Smooth muscle cell (in vitro differentiated cells): ENCODE measurements at regions not wholly inside any gene's neighbourhood (a gene's known extent, or its start where the extent isn't known, plus 50 kb on each side); places are given as distances from the start of the nearest gene placed in this dataset.

Source experiments
- DNase-seq: peaks from one replicate; lab custom pipeline; 2025; ENCODE audit not compliant: unreplicated experiment; lab: John Stamatoyannopoulos, UW
- H2AFZ ChIP-seq: fragments of 200-600 bp; sonication (generic); 2 replicates; pipeline ENCODE4 v1.6.0; 2016; ENCODE audit warnings: antibody characterized with exemption, low read depth, mild to moderate bottlenecking
- H3F3A ChIP-seq: fragments of 200-600 bp; sonication (generic); 2 replicates; pipeline ENCODE4 v1.6.0; 2017; ENCODE audit warnings: antibody characterized with exemption, low read depth
- H3K27ac ChIP-seq: fragments of 200-600 bp; sonication (generic); 2 replicates; pipeline ENCODE4 v1.5.1; 2016; ENCODE audit warnings: low read depth, mild to moderate bottlenecking
- H3K27me3 ChIP-seq: fragments of 200-600 bp; sonication (generic); 2 replicates; pipeline ENCODE4 v1.6.1; 2016; ENCODE audit warnings: low read depth, mild to moderate bottlenecking
- H3K36me3 ChIP-seq: fragments of 200-600 bp; sonication (generic); 2 replicates; pipeline ENCODE4 v1.5.1; 2016; ENCODE audit warnings: low read depth
- H3K4me1 ChIP-seq: fragments of 200-600 bp; sonication (generic); 2 replicates; pipeline ENCODE4 v1.5.1; 2016; ENCODE audit warnings: low read depth
- H3K4me2 ChIP-seq: fragments of 200-600 bp; sonication (generic); 2 replicates; pipeline ENCODE4 v1.6.0; 2016; ENCODE audit warnings: mild to moderate bottlenecking
- H3K4me3 ChIP-seq: fragments of 200-600 bp; sonication (generic); 2 replicates; pipeline ENCODE4 v1.5.1; 2016; ENCODE audit warnings: mild to moderate bottlenecking
- H3K79me2 ChIP-seq: fragments of 200-600 bp; sonication (generic); 2 replicates; pipeline ENCODE4 v1.6.0; 2016; ENCODE audit warnings: low read depth, mild to moderate bottlenecking
- H3K9ac ChIP-seq: fragments of 200-600 bp; sonication (generic); 2 replicates; pipeline ENCODE4 v1.6.0; 2016; ENCODE audit warnings: low read depth
- H3K9me3 ChIP-seq: fragments of 200-600 bp; sonication (generic); replicated peaks from 2 replicates; pipeline ENCODE4 v1.5.1; 2016; ENCODE audit warnings: low read depth
- H4K20me1 ChIP-seq: fragments of 200-600 bp; sonication (generic); 2 replicates; pipeline ENCODE4 v1.6.0; 2016; ENCODE audit warnings: low read depth
- CTCF ChIP-seq: fragments of 200-600 bp; sonication (generic); IDR thresholded peaks from 2 replicates; pipeline ENCODE4 v1.5.1; 2017; ENCODE audit warnings: borderline replicate concordance, mild to moderate bottlenecking, antibody characterized with exemption; ENCODE audit not compliant: insufficient read depth, poor library complexity, severe bottlenecking
- WGBS: methylation state at CpG from one replicate; pipeline ENCODE4 v1.1.7; 2016; ENCODE audit warnings: low lambda C conversion rate; 5-methylcytosine and 5-hydroxymethylcytosine counted together

DNA sequence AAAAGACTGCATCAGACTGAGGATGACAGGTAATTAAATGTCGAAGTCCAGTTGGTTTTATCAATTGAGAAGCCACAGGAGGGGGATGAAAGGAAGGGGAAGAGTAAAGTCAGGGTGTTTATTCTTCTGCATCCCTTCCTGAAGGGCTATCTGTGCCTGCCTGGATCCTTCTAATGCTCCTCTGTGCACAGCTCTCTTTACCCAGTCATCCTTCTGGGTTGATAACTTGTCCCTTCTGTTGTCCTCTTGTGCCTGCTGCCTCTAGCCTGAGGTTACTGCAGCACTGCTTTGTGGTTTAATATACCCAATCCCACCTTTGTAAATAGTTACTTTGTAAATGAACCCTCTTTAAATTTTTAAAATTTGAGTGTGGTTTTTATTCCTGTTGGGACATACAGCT, 1127.3 kb downstream of the EPHA7 start:
- Histone ChIP-seq H3K4me3 (no peak overlapping the region), H3K27ac (no peak overlapping the region), H3K9me3 (no peaks in the 10 kb centered on the region), H3K9ac (no peak overlapping the region), H3K27me3 (no peaks in the 10 kb centered on the region), H3K4me2 (no peak overlapping the region), H3K36me3 (no peaks in the 10 kb centered on the region), H3K4me1 (no peaks in the 10 kb centered on the region), H4K20me1 (no peaks in the 10 kb centered on the region), H3F3A (peaks cover 3% of the 10 kb centered on the region), H2AFZ (peak overlapping the region; percentile 5), H3K79me2 (no peaks in the 10 kb centered on the region)
- 64% methylated on average over 1 of the region's 1 CpG for WGBS
- TF ChIP-seq CTCF = no peak
- no peak for DNase-seq

DNA sequence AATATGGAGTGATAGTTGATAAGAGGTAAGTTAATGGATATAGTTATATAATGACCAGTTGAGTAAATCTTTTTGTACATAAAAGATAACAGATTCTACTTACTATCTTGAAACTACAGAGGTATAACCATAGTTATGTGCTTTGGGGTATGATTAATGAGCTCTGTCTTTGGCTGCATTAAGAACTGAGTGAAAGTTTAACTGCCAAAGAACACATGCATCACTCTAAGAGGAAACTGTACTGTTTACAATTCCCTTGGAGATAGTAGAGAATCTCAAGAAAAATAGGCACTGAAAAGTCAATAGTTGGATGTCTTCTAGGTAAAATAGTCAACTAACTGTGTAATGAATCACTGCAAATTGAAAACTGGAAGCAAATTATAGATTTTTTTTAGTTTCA, 1129.5 kb downstream of the EPHA7 start:
- Histone ChIP-seq H3K9ac (no peak overlapping the region), H3K9me3 (no peaks in the 10 kb centered on the region)
- no peak for TF ChIP-seq CTCF

DNA sequence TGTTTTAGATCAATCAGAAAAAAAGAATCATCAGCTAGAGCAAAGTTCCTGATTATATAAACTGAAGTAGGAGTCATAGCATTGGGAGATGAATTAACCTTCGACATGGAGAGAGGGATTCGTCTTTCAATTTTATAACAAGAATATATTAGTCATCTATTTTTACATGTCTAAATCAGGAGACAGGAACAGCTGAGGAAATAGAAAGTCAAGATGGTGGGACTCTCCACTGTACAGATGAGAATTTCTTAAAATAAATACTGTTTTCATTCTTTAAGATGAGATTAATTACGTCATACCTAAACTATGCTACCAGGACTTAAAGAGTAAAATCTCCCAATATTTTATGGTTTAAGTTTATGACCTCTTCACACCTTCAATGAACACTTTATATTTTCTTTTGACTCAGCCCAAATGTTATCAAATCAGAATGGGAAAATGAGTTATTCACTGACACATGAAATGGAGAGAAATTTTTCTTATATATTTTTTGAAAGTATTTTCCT, 1137.7 kb downstream of the EPHA7 start:
- Histone ChIP-seq H3K27me3 (no peaks in the 10 kb centered on the region), H3K4me2 (no peak overlapping the region), H2AFZ (peak overlapping the region; percentile 34), H3K4me1 (no peaks in the 10 kb centered on the region), H3K9ac (no peak overlapping the region), H3K9me3 (no peaks in the 10 kb centered on the region), H3F3A (no peaks in the 10 kb centered on the region), H3K36me3 (no peaks in the 10 kb centered on the region), H4K20me1 (no peaks in the 10 kb centered on the region), H3K4me3 (no peak overlapping the region), H3K79me2 (no peaks in the 10 kb centered on the region), H3K27ac (no peak overlapping the region)
- DNase-seq = no peak
- TF ChIP-seq CTCF = no peak
- 59% methylated on average over 3 of the region's 3 CpGs for WGBS

More for the DNA sequence above, 1129.5 kb downstream of the EPHA7 start:
- Histone ChIP-seq H3K79me2 (no peaks in the 10 kb centered on the region), H3K4me3 (no peak overlapping the region), H3K27me3 (no peaks in the 10 kb centered on the region), H3K4me2 (no peak overlapping the region), H4K20me1 (no peaks in the 10 kb centered on the region), H3K27ac (no peak overlapping the region), H2AFZ (peak overlapping the region; percentile 73), H3K4me1 (no peaks in the 10 kb centered on the region), H3F3A (peaks cover 3% of the 10 kb centered on the region), H3K36me3 (no peaks in the 10 kb centered on the region)
- no peak for DNase-seq

DNA sequence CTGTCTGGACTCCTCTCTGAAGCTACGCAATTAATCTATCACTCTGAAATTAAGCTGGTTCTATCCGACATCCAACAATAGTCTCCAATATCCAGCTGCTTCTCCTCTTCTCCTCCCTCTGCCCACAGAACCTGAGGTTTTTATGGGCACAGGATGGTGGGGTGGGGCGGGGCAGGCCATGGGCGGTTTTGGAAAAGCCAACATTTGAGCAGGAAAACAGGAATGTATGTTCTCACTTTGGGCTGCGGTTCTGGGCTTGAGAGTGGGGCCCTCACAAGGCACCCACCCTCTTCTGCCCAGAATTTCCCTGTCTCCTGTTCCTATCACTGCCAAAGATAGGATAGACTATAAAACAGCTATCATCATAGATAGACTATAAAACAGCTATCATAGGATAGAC, 1144.2 kb downstream of the EPHA7 start:
- Histone ChIP-seq H3K27ac (no peak overlapping the region), H3K4me3 (no peak overlapping the region), H3F3A (no peaks in the 10 kb centered on the region), H3K79me2 (no peaks in the 10 kb centered on the region), H3K36me3 (no peaks in the 10 kb centered on the region), H4K20me1 (no peaks in the 10 kb centered on the region), H3K9ac (no peak overlapping the region), H2AFZ (peak overlapping the region; percentile 28), H3K4me2 (no peak overlapping the region), H3K9me3 (no peaks in the 10 kb centered on the region), H3K27me3 (no peaks in the 10 kb centered on the region), H3K4me1 (no peaks in the 10 kb centered on the region)
- no peak for DNase-seq
- 59% methylated on average over 5 of the region's 5 CpGs for WGBS
- TF ChIP-seq CTCF = no peak
